GM12872 (cell line): ENCODE measurements at regions not wholly inside any gene's neighbourhood (a gene's known extent, or its start where the extent isn't known, plus 50 kb on each side); places are given as distances from the start of the nearest gene placed in this dataset.

Experiments used
- TF ChIP-seq, protein P1 (sequence below): IDR thresholded peaks from 3 replicates; pipeline ENCODE4 v1.5.1; 2011; ENCODE audit warnings: low read depth, mild to moderate bottlenecking, low read length, moderate library complexity; ENCODE audit not compliant: insufficient read depth

DNA sequence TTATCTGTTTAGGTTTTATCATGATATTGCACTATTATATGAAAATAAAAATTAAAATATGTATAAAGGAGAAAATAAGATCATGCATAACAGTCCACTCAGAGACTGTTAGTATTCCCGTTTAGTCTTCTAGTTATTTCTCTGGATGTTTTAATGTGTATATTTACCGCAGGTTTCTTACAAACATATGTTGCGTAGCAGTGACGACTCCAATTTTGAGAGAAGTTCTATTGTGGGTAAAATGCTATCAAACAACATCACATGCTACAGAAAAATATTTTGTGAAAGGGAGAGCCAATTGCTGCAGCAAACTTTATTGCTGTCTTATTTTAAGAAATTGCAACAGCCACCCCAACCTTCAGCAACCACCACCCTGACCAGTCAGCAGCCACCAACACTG lies 72.4 kb upstream of the NXT1 start:
- TF ChIP-seq, protein P1, sequence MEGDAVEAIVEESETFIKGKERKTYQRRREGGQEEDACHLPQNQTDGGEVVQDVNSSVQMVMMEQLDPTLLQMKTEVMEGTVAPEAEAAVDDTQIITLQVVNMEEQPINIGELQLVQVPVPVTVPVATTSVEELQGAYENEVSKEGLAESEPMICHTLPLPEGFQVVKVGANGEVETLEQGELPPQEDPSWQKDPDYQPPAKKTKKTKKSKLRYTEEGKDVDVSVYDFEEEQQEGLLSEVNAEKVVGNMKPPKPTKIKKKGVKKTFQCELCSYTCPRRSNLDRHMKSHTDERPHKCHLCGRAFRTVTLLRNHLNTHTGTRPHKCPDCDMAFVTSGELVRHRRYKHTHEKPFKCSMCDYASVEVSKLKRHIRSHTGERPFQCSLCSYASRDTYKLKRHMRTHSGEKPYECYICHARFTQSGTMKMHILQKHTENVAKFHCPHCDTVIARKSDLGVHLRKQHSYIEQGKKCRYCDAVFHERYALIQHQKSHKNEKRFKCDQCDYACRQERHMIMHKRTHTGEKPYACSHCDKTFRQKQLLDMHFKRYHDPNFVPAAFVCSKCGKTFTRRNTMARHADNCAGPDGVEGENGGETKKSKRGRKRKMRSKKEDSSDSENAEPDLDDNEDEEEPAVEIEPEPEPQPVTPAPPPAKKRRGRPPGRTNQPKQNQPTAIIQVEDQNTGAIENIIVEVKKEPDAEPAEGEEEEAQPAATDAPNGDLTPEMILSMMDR = no peak

DNA sequence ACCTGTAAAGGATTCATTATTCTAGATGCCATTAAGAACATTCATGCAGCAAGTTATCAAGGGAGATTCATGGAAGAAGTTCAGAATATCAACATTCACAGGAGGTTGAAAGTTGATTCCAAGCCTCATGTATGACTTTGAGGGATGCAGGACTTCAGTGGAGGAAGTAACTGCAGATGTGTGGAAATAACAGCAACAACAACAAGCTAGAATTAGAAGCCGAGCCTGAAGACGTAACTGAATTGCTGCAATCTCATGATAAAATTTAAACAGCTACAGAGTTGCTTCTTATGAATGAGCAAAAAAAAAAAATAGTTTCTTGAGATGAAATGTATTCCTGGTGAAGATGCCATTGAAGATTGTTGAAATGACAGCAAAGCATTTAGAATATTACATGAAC lies 73.3 kb upstream of the NXT1 start:
- TF ChIP-seq, protein P1 = no peak

DNA sequence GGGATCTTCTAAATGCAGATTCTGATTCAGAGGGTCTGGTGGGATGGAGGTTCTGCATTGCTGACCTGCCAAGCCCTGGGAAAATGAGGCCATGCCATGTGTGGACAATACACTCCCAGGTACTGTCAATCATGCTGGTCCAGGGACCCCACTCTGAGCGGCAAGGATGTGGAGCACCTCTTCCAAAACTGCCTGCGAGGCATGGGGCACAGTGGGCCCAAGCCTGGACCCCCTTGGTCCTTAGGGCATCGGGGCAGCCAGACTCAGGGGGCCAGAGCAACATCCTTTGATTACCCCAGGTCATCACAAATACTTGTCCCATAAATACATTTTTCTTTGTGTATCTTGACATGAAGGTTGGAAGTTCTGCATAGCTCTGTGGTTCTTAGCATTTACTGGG lies 76.8 kb upstream of the NXT1 start:
- TF ChIP-seq, protein P1 = no peak

DNA sequence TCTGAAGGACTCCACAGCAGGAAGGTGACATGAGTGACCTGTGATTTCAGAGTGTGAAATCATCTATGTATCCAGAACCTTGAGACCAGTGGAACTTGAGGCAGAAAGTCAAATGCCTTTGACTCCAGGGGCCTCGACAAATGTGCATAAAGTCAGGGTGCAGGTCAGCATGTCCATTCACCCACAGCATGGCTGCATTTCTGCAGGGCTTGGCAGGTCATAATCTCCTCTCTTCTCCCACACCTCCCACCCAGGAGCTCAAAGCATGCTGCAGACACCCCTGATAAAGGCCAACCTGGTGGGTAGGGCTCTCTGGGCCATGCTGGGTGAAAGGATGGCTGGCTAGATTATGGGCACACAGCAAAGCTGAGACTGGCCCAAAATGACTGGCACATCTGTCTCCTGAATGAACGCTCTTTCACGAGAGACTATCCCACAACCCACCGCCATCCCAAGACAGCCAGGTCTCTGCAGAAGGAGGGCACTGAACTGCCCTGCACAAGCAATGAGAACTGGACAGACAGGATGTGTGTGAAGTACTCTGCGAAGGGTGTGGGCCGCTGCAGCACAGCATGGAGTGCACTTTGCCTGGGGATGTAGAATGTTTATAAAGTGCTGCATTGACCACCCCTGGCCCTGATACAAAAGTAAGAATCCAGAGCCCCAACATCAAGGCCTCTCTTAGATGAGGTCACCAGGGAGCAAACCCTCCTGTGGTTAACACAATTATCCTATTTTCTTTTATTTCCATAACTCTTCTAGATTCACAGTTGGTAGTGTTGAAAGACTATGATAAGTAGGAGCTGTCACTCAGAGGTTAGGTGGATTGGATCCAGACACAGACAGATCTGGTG lies 78.2 kb upstream of the NXT1 start:
- TF ChIP-seq, protein P1 = no peak

DNA sequence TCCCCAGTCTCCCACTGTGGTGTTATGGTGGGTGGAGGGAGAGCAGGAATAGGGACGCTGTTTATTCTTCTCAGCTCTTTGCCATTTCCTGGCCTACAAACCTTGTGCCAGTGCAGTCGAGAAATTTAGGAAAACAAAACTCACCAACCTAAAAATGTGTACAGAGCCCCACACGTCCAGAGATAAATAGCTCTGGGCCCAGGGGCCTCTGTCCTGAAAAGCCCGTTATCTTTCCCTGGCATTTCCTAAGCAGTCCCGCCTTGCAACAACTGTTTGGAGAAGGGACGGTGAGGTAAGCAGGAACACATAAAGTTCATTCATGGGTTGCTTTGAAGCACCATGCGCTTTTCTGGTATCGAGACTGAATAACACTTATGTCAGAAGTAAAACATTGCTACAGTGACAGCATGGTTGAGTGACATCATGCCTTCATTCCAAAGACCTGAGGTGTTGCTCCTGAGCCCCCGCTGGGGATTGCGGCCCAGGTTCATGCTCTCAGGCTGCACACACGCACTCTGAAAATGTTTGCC lies 80.1 kb upstream of the NXT1 start:
- TF ChIP-seq, protein P1 = no peak

DNA sequence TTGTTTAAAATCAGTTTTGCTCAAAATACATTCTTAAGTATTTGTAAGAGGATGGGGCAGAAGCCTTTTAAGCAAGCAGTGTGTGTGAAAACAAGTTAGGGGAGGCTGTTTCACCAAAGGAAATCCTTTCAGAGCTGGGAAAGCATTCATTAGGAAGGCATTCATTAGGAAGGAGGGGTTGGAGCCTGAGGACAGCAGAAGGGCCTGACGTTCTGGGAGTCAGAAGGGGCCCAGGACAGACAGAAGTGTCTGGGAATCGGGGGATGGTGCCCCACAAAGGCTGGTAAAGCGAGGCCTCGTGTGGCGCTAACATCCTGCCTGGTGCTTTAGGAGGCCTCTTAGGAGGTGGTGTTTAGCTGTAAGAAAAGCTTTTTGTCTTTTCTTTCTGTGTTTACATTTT lies 80.6 kb upstream of the NXT1 start:
- TF ChIP-seq, protein P1 = no peak

DNA sequence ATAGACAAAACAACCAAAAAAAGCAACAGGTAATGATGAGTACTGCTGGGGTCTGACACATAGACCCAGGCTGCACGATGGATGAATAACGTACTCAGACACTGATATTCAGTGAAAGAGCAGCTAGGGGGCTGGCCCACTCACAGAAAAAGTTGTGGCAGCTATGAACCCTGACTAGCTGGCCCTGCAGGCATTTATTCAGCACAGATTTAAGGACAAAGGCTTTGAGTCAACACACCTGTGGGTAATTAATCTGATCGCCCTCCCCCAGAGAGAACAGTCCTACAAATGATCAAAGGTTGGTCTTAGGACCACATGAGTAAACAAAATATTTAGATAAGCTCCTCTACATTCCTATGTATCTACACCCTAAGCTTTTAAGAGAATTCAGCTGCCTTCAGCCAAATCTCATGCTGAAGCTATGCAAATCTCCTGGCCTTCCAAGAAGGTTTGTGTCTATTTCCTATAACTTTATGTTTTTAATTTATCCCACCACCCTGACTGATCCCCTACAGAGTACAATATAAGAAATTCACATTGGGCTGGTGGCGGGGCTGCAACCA lies 81.7 kb upstream of the NXT1 start:
- TF ChIP-seq, protein P1 = no peak
